ENCODE measurements at regions not wholly inside any gene's neighbourhood (a gene's known extent, or its start where the extent isn't known, plus 50 kb on each side); places are given as distances from the start of the nearest gene placed in this dataset.

DNA sequence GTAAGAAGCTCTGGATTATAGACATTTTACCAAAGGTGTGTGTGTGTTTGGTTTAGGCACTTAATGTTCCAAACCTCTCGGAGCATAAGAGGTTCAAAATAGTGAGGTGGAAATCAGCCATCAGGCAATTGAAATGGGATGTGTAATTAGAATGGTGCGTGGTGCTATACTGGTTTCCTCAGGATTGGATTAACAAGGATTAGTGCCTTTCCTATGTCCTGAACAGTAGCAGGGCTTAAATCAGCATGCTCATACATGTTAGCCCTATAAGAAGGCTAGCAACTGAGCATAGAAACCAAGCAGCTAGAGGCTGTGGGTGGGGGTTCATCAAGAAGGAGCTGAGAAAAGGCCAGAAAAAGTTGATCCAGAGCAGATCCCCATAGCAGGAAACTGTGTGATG is 256.8 kb upstream of the CXXC4 start:
- intact Hi-C loops (cut with DNase I), result no loop called here
- ATAC-seq (ENCODE audit: poor library complexity) (peak; percentile 17), DNase-seq (no peak)

GRCh38 chr4:104752337-104752736 is 257.6 kb upstream of the CXXC4 start:
- ATAC-seq (ENCODE audit: poor library complexity), result peak; percentile 91
- no peak for DNase-seq
- intact Hi-C loops (cut with DNase I), result no loop called here

GRCh38 chr4:104756837-104757236 is 262.1 kb upstream of the CXXC4 start:
- intact Hi-C loops (cut with DNase I), result no loop called here
- DNase-seq, result no peak
- no peak for ATAC-seq (ENCODE audit: poor library complexity)

GRCh38 chr4:104758574-104758973 is 263.9 kb upstream of the CXXC4 start:
- no peak for DNase-seq
- ATAC-seq (ENCODE audit: poor library complexity), result no peak
- intact Hi-C loops (cut with DNase I), result no loop called here

DNA sequence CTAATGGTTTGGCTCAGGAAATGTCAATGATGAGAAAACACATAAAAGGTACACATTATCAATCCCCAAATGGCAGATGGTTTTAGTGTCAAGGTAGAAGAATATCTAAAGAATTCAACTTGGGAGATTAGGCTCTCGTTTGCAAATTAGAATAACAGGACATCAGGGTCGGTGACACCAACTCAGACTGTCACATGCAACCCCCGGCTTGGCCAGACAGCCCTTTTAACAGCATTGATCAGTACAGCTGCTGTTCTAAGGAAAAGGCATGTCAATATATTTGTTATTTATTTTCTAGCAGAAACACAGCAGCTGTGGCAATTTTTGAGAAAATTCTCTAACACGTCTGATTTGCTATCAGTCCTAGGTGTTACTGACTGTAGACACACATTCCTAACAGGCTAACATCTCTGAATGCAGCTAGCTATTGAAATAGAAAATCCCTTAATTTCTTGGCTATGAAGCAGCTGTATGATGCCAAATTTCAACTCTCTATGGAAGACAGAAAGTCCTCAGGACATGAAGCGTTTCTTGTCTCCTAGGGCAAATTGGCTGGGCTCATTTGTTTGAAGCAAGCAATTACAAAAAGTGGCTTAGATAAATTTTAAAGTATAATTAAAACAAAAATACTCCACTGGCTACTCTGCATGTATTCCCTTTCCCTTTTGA is 269.0 kb upstream of the CXXC4 start:
- ATAC-seq (ENCODE audit: poor library complexity) (peak; percentile 80), DNase-seq (no peak)
- intact Hi-C loops (cut with DNase I), result no loop called here

DNA sequence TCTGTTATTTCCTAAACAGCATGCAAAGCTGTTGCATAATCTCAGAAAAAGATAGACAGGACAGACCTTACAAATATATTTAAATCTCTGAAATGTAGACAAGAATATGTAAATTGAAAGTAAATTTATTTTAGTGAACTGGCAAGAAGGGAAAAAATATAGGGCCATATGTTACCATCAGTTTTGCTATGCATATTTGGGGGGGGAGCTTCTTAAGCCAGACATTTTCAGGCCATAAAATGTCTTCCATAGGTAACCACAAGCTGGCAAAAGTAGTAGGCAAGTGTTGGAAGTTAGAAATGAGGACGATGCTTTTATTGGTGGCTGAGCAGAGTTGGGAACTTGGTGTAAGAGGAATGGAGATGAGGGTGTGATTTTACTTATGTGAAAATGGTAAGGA is 272.0 kb upstream of the CXXC4 start:
- ATAC-seq (ENCODE audit: poor library complexity) (no peak), DNase-seq (no peak)
- intact Hi-C loops (cut with DNase I), result no loop called here

GRCh38 chr4:104772849-104773248 is 278.2 kb upstream of the CXXC4 start:
- intact Hi-C loops (cut with DNase I), result no loop called here
- DNase-seq, result no peak
- ATAC-seq (ENCODE audit: poor library complexity), result no peak

DNA sequence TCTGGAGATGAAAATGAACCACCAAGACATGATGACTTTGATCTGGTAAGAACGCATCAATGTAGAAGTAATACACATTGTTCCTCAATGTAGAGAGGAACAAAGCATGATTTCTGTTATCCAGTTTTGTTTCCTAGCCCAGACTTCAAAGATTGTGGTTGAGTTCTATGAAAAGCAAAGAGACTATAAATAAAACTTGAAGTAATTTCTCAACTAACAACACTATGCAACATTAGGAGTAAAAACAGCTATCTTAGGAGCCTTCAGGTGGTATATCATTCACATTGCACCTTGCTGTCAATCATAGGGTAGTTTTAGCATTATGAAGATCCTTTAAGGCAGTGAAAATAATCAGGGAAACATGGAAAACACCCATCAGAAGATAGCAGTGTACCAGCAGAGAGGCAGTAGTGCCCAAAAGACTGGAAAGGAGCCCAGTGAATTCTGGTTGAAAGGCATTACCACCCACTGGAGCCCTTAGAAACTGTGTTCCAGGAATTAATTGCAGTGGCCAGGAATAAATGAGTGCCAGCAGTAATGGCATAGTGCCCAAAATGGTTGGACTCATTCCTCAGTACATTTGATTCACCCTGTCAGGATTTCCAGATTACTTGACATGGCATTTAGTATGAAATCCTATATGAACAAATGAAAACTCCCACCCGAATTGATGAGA is 300.7 kb upstream of the CXXC4 start:
- ATAC-seq (ENCODE audit: poor library complexity) (peak; percentile 98), DNase-seq (no peak)
- intact Hi-C loops (cut with DNase I), result no loop called here

GRCh38 chr4:104811727-104812126 is 317.0 kb upstream of the CXXC4 start:
- intact Hi-C loops (cut with DNase I), result no loop called here
- DNase-seq (no peak), ATAC-seq (ENCODE audit: poor library complexity) (no peak)

DNA sequence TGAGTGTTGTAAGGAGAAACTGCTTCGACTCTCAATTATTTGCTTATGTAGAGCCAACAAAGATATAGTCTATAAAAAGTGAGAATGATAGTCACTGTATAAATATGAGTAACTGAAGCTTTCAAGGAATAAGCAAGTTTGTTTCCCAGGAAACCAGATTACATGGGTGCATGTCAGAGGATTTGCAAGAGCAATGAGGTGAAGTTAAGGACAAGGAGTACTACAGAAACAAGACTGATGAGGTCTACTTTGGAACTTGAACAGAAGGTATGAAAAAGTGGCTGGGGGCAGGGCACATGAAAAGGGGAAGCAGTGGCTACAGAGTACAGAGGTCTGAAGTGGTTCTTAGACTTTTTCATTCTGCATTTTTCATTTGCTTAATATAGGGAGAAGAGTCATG is 321.0 kb upstream of the CXXC4 start:
- DNase-seq (no peak), ATAC-seq (ENCODE audit: poor library complexity) (no peak)
- intact Hi-C loops (cut with DNase I), result no loop called here

GRCh38 chr4:104818579-104818978 is 323.9 kb upstream of the CXXC4 start:
- ATAC-seq (ENCODE audit: poor library complexity), result no peak
- intact Hi-C loops (cut with DNase I), result no loop called here
- DNase-seq, result no peak

DNA sequence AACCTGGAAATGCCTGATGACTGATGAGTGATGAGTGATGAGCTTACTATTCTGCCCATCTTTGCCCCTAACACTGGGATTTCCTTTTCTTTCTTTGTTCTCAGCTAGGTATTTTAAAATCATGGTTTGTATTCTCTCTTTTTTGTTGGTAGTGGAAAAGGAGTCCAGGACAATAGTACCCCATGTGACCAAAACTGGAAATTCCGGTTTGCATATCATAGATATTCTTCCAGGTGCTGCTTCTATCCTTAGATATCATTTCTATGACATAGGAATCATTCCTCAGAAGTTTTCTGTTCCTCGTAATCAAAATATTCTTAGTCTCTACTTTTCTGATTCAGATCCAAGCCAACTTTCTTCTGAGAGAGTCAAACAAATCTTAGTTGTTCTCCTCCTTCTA is 320.5 kb upstream of the TET2 start:
- DNase-seq (no peak), ATAC-seq (ENCODE audit: poor library complexity) (no peak)
- intact Hi-C loops (cut with DNase I), result no loop called here

GRCh38 chr4:104829761-104830160 is 316.9 kb upstream of the TET2 start:
- ATAC-seq (ENCODE audit: poor library complexity), result no peak
- DNase-seq, result no peak
- intact Hi-C loops (cut with DNase I), result no loop called here

- no peak for ATAC-seq (ENCODE audit: poor library complexity)
- intact Hi-C loops (cut with DNase I), result no loop called here
- no peak for DNase-seq
These were observed 298.0 kb upstream of the TET2 start for GRCh38 chr4:104848597-104849225.

DNA sequence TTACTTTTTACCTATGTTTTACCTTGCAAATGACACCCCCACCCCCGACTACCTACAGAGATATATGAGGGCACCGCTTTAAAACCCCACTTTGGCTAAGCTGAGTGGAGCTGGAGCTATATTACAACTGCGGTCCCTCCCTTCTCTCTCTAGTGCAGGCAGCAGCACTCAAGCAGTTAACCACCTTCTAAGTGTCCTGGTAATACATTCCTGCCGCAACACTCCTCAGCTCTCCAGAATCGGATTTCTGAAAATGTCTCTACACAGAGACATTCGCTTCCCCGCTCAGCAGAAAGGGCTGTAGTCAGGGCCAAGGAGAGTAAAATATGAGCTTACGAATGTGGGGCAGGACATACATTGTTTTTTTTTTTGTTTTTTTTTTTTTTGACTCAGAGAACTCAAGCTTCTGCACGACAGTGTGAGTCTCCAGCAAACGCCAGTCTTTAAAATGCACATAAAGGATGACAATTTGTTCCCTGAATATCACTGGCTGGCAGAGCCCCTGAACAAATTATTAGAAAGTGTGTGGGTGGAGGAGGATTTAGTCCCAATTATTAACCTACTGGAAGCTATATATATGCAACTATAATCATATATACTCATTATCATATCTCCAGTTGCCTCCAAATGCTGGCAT is 287.0 kb upstream of the TET2 start:
- intact Hi-C loops (cut with DNase I), result loop anchor here (5.0 kb wide), 1 partner anchor 162 kb away; no protein-coding TSS in a partner anchor
- DNase-seq (no peak), ATAC-seq (ENCODE audit: poor library complexity) (peak; percentile 82)

DNA sequence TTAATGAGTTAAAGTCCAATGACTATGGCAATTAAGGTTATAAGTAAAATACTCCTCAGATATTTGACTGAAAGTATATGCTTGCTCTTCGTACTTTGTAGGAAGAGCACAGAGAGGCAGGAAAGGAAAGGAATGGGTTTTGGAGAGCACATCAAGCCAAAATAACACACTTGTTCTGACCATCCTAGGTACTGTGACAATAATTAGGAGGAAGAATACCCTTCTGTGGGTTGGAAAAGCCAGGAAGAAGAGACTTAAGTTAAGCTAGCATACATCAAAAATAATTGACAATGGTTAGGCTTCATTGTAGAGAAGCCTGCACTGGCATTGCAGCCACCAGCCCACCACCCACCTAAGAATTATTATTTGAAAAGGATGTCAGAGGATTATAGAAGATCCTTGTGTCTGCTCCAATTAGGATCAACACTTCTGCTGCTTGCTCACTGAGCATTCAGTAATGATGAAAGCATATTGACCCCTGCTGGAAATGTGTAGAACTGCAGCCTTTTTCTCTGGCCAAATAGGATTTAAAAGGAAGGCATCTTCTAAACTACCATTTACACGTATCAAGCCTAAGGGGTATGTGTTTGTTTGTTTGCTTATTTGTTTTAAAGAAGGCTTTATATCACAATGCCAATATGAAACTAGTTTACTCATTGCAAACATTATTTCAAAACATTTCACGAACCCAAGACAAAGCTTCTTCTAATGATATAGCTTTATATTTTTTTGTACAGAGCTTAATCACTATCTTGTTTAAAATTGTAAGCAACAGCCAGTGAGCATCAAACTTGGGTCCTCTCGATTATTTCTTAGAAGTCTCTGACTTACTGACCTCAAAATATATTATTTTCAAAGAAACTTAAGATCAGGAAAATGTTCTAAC is 286.2 kb upstream of the TET2 start:
- intact Hi-C loops (cut with DNase I), result no loop called here
- ATAC-seq (ENCODE audit: poor library complexity) (peak; percentile 95), DNase-seq (no peak)

- ATAC-seq (ENCODE audit: poor library complexity), result no peak
These were observed 279.9 kb upstream of the TET2 start for GRCh38 chr4:104866809-104867208.

GRCh38 chr4:104868533-104868932 is 278.1 kb upstream of the TET2 start:
- ATAC-seq (ENCODE audit: poor library complexity) (no peak), DNase-seq (no peak)
- intact Hi-C loops (cut with DNase I), result no loop called here

More at GRCh38 chr4:104866809-104867208, 279.9 kb upstream of the TET2 start:
- intact Hi-C loops (cut with DNase I), result no loop called here
- no peak for DNase-seq

- no peak for ATAC-seq (ENCODE audit: poor library complexity)
- intact Hi-C loops (cut with DNase I), result no loop called here
- no peak for DNase-seq
These were observed 277.7 kb upstream of the TET2 start for GRCh38 chr4:104868958-104869357.

Data from Right ventricle myocardium superior (tissue), 1 donor.